Dendritic cell treated with granulocyte-macrophage colony-stimulating factor and Interleukin-4, amounts not matched to agents 40 ng/mL and 50 ng/mL, for 4 days (primary cell): ENCODE measurements at regions not wholly inside any gene's neighbourhood (a gene's known extent, or its start where the extent isn't known, plus 50 kb on each side); places are given as distances from the start of the nearest gene placed in this dataset.
A peak's percentile ranks its signal among the peaks of the same experiment; 100 is the strongest.
"Not testable (repeated sequence)": the region's sequence is repeated elsewhere in the genome, so short reads cannot be mapped to it uniquely, and the experiment has no call there.

Source experiments
- H3K27ac Mint-ChIP-seq: one replicate; pipeline ENCODE4 v1.8.0; 2022; ENCODE audit warnings: mild to moderate bottlenecking, mixed read lengths
- H3K27me3 Mint-ChIP-seq: one replicate; pipeline ENCODE4 v1.8.0; 2022; ENCODE audit warnings: mild to moderate bottlenecking, mixed read lengths
- H3K36me3 Mint-ChIP-seq: one replicate; pipeline ENCODE4 v1.8.0; 2022; ENCODE audit warnings: low read depth, mixed read lengths
- H3K4me1 Mint-ChIP-seq: one replicate; pipeline ENCODE4 v1.8.0; 2022; ENCODE audit warnings: low read depth, mixed read lengths
- H3K4me3 Mint-ChIP-seq: one replicate; pipeline ENCODE4 v1.8.0; 2022; ENCODE audit warnings: mild to moderate bottlenecking, moderate library complexity, mixed read lengths
- H3K9me3 Mint-ChIP-seq: one replicate; pipeline ENCODE4 v1.8.0; 2022; ENCODE audit warnings: mixed read lengths
- intact Hi-C: fragments of 100-400 bp; cut with micrococcal nuclease; formaldehyde crosslinking; loops from one replicate; pipeline ENCODE4 v1.15.0; 2022

DNA sequence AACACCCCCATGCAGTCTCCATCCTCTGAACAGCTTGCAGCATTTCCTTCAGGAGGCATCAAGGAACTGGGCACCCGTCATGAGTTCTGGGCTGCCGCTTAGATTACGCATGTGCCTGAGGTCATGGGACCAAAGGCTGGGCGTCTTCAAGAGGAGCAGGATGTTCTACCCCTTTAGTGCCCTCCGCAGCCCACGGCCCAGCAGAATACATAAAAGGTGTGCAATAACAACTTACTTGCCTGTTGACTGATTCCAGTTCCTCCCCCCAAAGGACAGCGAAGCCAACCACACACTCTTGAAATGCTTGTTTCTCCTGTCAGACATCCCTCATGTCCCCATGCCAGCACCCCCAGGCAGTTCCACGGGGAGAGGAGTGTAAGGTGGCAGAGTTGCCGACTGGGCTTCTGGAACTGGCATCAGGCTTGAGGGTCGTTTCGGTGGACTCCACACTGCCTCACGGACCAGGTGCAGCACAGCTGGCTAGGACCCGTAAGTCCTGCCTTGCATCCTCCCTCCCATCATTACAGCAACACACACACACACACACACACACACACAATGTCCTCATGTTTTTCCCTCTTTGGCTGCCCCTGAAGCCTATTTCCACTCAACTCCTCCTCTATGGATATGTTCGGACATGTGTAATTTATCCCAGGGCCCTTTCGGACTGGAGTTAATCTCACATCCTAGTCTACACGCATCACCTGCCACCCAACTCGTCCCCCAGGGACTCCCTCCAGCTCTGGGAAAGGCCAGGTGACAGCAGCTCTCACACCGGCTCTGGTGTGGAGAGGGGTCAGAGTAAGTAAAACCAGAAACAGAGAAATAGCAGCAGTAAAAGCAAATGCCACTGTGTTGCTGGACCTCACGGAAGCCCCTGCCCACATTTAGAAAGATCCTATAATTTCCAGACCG lies 200.7 kb downstream of the BCL11A start:
- Mint-ChIP-seq H3K4me3 (no peak overlapping the region), H3K9me3 (no peaks in the 10 kb centered on the region), H3K4me1 (peaks cover 37% of the 10 kb centered on the region), H3K27ac (no peak overlapping the region), H3K36me3 (no peaks in the 10 kb centered on the region), H3K27me3 (peaks cover 6% of the 10 kb centered on the region)
- intact Hi-C loops: no loop called here

DNA sequence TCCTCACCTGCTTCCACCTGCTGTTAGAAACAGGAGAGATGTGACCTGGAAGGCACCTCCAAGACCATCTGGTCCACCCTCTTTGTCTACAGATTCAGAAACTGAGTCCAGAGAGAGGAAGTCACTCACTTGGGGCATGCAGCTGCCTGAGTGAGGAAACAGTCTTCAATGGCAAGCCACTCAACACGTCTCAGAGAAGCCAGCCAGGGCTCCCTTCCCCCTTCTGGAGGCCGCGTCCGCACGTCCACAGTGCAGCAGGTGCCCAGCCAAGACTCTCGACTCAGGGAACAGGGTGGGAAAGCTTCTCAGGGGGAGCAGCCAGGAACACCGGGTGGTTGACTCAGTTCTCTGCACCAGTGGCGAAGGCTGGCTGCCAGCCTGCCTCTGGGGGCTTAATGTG lies 201.7 kb downstream of the BCL11A start:
- Mint-ChIP-seq H3K27me3 (peaks cover 6% of the 10 kb centered on the region), H3K4me3 (no peak overlapping the region), H3K9me3 (no peaks in the 10 kb centered on the region), H3K4me1 (peaks cover 36% of the 10 kb centered on the region), H3K36me3 (no peaks in the 10 kb centered on the region), H3K27ac (no peak overlapping the region)
- intact Hi-C loops: no loop called here

DNA sequence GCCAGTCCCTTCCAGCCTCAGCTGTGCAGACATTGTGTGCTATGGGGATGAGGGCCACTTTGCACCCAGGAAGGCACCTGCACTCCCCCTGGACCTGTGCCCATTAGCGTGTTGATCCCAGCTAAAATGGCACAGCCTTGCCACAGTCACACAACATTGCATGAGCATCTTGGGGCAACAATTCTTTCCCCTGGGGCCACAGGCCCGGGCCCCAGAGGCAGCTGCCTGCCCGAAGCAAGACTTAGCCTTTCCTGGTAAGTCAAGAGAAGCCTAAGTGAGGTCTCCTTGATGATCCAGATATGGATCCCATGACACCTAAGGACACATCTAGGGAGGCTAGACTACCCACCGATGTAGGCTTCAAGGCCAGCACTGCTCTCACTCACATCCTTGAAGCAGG lies 202.1 kb downstream of the BCL11A start:
- Mint-ChIP-seq H3K36me3 (no peaks in the 10 kb centered on the region), H3K27ac (no peak overlapping the region), H3K9me3 (no peaks in the 10 kb centered on the region), H3K27me3 (peaks cover 6% of the 10 kb centered on the region), H3K4me3 (no peak overlapping the region), H3K4me1 (peaks cover 31% of the 10 kb centered on the region)
- intact Hi-C loops: no loop called here

DNA sequence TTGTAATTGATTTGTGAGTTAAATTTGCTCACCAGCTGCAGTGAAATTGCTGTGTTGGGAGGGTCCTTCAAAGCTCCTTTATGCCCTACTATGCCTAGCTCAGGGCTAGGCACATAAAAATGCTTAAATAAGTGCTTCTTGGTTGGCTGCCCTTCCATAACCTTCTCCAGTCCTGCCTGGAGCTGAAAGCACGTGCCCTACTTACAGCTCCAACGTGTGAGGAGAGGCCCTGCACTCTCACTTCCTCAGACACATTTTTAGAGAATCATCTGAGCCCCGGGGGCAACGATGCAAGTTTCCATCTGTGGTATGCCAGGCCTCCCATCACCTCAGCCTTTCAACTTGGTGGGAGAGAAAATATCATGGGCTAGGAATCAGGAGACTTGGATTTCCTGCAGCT lies 202.7 kb downstream of the BCL11A start:
- Mint-ChIP-seq H3K4me3 (no peak overlapping the region), H3K9me3 (no peaks in the 10 kb centered on the region), H3K27me3 (peaks cover 6% of the 10 kb centered on the region), H3K27ac (no peak overlapping the region), H3K4me1 (peaks cover 25% of the 10 kb centered on the region), H3K36me3 (no peaks in the 10 kb centered on the region)
- intact Hi-C loops: no loop called here

DNA sequence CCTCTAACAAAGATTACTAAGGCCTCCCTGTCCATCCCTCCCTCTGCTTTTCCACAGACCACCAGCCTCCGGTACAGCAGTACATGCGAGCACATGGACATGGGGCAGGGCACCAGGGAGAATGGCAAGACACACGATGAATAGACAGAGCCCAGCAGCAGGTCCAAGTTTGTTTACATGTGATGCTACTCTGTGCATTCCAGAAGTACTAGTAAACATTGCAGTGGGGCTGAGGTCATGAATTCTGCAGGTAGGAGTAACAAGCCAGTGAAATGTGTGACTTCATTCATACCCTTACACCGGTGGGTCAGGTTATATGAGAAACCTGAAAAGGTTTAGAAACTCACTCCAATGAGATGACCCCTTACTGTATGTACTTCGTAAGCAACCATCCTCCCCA lies 205.7 kb downstream of the BCL11A start:
- Mint-ChIP-seq H3K27me3 (peaks cover 6% of the 10 kb centered on the region), H3K36me3 (no peaks in the 10 kb centered on the region), H3K9me3 (no peaks in the 10 kb centered on the region), H3K4me3 (no peak overlapping the region), H3K4me1 (peaks cover 27% of the 10 kb centered on the region), H3K27ac (no peak overlapping the region)
- intact Hi-C loops: no loop called here

DNA sequence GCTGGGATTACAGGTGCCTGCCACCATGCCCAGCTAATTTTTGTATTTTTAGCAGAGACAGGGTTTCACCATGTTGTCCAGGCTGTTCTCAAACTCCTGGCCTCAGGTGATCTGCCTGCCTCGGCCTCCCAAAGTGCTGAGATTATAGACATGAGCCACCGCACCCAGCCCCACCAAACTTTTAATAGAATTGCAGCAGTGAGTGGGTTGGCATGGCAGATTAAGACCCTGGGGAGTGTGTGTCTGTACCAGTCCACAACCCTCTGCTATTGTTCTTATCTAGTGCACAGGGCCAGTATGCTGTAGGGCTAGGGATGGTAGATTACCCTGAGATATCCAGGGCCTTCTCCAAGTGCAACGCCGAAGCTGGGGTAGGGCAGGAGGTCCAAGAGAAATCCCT lies 211.0 kb downstream of the BCL11A start:
- H3K4me1 Mint-ChIP-seq: peaks cover 26% of the 10 kb centered on the region
- H3K27me3 Mint-ChIP-seq, H3K36me3 Mint-ChIP-seq, H3K9me3 Mint-ChIP-seq, H3K27ac Mint-ChIP-seq, H3K4me3 Mint-ChIP-seq, intact Hi-C loops: not testable (repeated sequence)

DNA sequence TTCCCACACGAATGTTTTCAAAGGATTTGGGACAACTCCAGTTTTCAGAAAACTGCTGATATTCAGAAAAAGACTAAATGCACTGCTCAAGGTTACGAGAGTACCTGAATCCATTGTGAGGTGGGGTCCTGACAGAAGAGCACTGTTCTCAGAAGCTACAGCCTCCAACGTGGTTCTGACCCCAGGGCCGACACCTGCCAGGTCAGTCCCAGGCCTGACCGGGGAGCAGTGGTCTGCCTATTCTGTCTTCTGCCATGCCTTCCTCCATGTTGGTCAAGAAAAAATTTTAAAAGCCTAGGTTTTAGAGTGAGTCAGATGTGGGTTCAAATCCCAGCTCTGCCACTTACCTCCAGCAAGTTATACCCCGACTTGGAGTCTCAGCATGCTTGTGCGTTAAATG lies 212.3 kb downstream of the BCL11A start:
- peaks cover 38% of the 10 kb centered on the region for H3K4me1 Mint-ChIP-seq
- H3K27ac Mint-ChIP-seq: no peak overlapping the region
- H3K36me3 Mint-ChIP-seq: no peaks in the 10 kb centered on the region
- H3K4me3 Mint-ChIP-seq: no peak overlapping the region
- intact Hi-C loops: no loop called here
- H3K27me3 Mint-ChIP-seq: peaks cover 3% of the 10 kb centered on the region
- no peaks in the 10 kb centered on the region for H3K9me3 Mint-ChIP-seq

DNA sequence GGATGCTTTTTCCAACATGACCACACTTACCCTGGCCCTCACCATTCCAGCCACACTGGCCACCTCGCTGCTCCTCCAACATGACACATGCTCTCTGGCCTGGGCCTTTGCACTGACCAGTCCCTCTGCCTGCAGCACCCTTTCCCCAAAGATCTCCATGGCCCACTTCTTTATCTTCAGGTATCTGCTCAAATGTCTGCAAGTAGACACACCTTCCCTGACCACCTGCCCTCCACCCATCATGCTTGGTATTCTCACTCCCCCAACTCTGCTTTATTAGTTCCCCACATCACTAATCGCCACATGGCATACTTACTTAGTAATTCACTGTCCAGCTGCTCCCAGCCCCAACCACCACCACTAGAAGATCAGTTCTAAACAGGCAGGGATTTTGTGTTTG lies 214.2 kb downstream of the BCL11A start:
- intact Hi-C loops: loop anchor here (5.0 kb wide), 1 partner anchor 213 kb away; the partner anchor contains the start of gene BCL11A
- peak overlapping the region; percentile 55 for H3K27ac Mint-ChIP-seq
- no peaks in the 10 kb centered on the region for H3K36me3 Mint-ChIP-seq
- no peaks in the 10 kb centered on the region for H3K9me3 Mint-ChIP-seq
- H3K27me3 Mint-ChIP-seq: peaks cover 3% of the 10 kb centered on the region
- peaks cover 54% of the 10 kb centered on the region for H3K4me1 Mint-ChIP-seq
- H3K4me3 Mint-ChIP-seq: no peak overlapping the region

DNA sequence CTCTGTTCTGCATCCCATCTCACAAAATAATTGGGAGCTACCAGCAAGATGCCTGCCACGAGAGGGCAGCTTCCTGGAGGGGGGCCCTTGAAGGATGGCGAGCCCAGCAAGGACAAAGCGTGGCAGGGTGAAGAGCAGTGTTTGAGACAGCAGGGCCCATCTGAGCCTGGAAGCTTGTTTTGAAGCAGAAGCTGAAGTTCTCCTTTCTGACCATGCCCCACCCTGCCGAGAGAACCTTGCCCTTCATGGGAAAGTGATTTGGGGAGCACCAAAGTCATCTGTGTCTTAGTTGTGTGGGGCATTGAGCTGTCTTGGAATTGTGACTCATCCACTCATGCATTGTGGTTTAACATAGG lies 216.3 kb downstream of the BCL11A start:
- H3K4me1 Mint-ChIP-seq: peaks cover 61% of the 10 kb centered on the region
- H3K4me3 Mint-ChIP-seq: no peak overlapping the region
- H3K36me3 Mint-ChIP-seq: no peaks in the 10 kb centered on the region
- H3K9me3 Mint-ChIP-seq: no peaks in the 10 kb centered on the region
- H3K27ac Mint-ChIP-seq: peak overlapping the region; percentile 82
- H3K27me3 Mint-ChIP-seq: peaks cover 3% of the 10 kb centered on the region
- intact Hi-C loops: loop anchor here (5.0 kb wide), 1 partner anchor 215 kb away; the partner anchor contains the start of gene BCL11A

DNA sequence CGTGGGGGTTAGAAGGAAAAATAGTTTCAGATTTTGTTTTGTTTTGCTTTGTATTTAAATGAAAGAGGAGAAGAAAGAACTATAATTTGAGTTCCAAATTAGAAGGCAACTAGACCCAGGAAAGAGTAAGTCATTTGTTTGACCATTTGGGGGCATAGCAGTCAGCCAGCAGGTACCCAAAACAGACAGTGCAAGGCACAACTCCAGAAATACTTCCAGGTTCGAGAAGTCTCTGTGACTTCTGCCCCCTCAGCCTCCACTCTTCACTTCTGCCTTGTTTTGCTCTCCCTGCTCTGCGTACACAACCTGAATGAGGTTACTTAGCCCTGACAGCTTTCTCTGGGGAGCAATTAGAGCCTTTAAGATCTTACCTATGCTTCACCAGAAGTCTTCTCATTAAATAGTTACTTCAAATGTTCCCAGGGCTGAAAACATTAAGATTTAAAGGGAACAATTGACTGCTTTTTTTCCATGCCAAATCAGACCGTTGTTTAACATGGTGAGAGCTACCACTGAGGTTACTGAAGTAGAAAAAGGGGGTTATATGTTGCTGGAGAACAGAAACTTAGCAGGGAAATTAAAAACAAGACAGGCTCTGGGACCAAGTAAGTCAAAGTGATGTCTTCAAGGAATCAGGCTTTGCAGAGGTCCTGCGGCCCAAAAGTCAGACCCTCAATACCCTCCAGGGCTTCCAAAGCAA lies 216.9 kb downstream of the BCL11A start:
- Mint-ChIP-seq H3K27ac (peak overlapping the region; percentile 82), H3K36me3 (no peaks in the 10 kb centered on the region), H3K9me3 (no peaks in the 10 kb centered on the region), H3K4me1 (peaks cover 61% of the 10 kb centered on the region), H3K4me3 (no peak overlapping the region), H3K27me3 (peaks cover 3% of the 10 kb centered on the region)
- intact Hi-C loops: loop anchor here (5.0 kb wide), 1 partner anchor 216 kb away; the partner anchor contains the start of gene BCL11A

DNA sequence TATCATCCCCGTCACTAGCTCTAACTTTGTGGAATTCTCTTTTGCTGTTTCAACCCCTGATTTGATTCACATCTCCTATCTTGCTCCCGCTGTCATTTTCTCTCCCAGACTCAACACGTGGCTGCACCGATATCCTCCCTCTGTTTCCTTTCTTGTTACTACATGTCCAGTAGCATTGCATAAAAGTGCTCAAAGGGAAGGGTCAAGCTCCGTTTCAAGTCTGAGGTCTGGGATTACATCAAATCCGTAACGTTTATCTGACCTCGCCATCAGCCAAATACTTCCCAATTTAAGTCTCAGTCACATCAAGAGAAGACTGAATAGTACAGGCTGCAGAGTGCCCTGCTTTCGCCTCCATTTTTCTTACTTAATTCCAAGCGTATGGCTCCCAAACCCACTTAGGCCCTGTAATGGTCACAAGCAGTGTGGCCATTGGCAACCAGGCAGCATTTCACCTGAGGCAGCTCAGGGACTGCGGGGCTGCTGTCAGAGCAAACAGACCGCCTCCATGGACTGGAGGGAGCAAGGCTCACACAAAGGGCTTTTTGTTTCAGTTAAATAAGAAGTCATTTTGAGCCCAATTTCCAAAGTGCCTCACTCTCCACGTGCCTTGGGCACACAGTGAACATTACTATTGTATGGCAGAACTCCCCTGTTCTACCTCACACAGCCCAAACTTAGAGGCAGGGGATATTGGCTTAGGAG lies 217.8 kb downstream of the BCL11A start:
- Mint-ChIP-seq H3K36me3 (no peaks in the 10 kb centered on the region), H3K27me3 (peaks cover 3% of the 10 kb centered on the region), H3K27ac (peak overlapping the region; percentile 5), H3K4me3 (no peak overlapping the region), H3K9me3 (no peaks in the 10 kb centered on the region), H3K4me1 (peaks cover 61% of the 10 kb centered on the region)
- intact Hi-C loops: loop anchor here (5.0 kb wide), 1 partner anchor 217 kb away; the partner anchor contains the start of gene BCL11A

DNA sequence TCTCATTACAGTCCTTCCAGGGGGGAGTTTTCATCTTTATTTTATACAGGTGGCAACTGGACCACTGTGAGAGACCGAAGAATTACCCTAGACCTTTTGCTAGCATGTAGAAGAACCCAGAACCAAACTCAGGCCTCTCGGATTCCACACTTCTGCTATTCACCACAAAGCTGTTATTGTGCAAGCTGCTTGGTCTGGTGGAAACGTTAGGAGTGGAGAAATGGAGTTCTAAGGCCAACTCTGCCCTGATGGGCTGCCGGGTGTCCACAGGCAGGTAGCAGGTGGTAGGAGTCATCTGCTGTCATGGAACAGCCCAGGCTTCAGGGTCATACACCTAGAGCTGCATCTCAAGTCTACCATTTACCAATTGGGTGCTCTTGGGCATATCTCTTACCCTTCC lies 218.8 kb downstream of the BCL11A start:
- intact Hi-C loops: loop anchor here (5.0 kb wide), 1 partner anchor 218 kb away; the partner anchor contains the start of gene BCL11A
- peaks cover 60% of the 10 kb centered on the region for H3K4me1 Mint-ChIP-seq

DNA sequence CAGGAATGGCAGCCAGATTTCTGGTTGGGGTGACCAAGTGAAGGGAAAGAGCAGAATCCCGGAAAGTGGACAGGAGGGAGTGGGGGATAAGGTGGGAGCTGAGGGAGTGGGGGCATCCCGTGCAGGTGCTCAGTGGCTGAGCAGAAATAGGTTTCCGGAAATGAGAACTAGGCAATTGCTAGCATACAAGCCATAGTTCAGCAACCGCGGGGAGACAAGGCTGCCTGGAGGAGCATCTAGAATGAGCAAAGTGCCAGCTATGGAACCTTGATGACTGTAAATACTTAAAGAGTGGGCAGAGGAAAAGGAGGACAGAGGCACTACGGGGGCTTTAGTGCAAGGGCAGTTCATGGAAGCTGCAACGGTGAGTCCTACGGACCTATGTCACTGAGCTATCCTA lies 220.2 kb downstream of the BCL11A start:
- no peaks in the 10 kb centered on the region for H3K36me3 Mint-ChIP-seq
- H3K4me3 Mint-ChIP-seq: no peak overlapping the region
- no peaks in the 10 kb centered on the region for H3K9me3 Mint-ChIP-seq
- H3K4me1 Mint-ChIP-seq: peaks cover 48% of the 10 kb centered on the region
- H3K27me3 Mint-ChIP-seq: no peaks in the 10 kb centered on the region
- H3K27ac Mint-ChIP-seq: no peak overlapping the region
- intact Hi-C loops: no loop called here

More for the DNA sequence above, 218.8 kb downstream of the BCL11A start:
- Mint-ChIP-seq H3K9me3 (no peaks in the 10 kb centered on the region), H3K27me3 (peaks cover 3% of the 10 kb centered on the region), H3K4me3 (no peak overlapping the region), H3K36me3 (no peaks in the 10 kb centered on the region), H3K27ac (no peak overlapping the region)
